Kidney epithelial cell (primary cell): ENCODE measurements at regions not wholly inside any gene's neighbourhood (a gene's known extent, or its start where the extent isn't known, plus 50 kb on each side); places are given as distances from the start of the nearest gene placed in this dataset.

Experiments used
- DNase-seq: peaks from one replicate; pipeline ENCODE4 v3.0.0-alpha.2; 2010; ENCODE audit warnings: low read depth
- H3K27me3 ChIP-seq: 2 replicates; pipeline ENCODE4 v1.6.0; 2011; ENCODE audit warnings: low read length; ENCODE audit not compliant: control insufficient read depth, insufficient read depth
- H3K36me3 ChIP-seq: 2 replicates; pipeline ENCODE4 v1.5.1; 2011; ENCODE audit warnings: low read length; ENCODE audit not compliant: control insufficient read depth, insufficient read depth
- H3K4me3 ChIP-seq: 2 replicates; pipeline ENCODE4 v1.5.1; 2011; ENCODE audit warnings: low read depth, mild to moderate bottlenecking, control low read depth, low read length
- TF ChIP-seq, protein P1 (sequence below): IDR thresholded peaks from 2 replicates; pipeline ENCODE4 v1.5.1; 2011; ENCODE audit warnings: mild to moderate bottlenecking, moderate library complexity, low read length, control low read depth, inconsistent platforms; ENCODE audit not compliant: insufficient read depth, poor library complexity, severe bottlenecking

DNA sequence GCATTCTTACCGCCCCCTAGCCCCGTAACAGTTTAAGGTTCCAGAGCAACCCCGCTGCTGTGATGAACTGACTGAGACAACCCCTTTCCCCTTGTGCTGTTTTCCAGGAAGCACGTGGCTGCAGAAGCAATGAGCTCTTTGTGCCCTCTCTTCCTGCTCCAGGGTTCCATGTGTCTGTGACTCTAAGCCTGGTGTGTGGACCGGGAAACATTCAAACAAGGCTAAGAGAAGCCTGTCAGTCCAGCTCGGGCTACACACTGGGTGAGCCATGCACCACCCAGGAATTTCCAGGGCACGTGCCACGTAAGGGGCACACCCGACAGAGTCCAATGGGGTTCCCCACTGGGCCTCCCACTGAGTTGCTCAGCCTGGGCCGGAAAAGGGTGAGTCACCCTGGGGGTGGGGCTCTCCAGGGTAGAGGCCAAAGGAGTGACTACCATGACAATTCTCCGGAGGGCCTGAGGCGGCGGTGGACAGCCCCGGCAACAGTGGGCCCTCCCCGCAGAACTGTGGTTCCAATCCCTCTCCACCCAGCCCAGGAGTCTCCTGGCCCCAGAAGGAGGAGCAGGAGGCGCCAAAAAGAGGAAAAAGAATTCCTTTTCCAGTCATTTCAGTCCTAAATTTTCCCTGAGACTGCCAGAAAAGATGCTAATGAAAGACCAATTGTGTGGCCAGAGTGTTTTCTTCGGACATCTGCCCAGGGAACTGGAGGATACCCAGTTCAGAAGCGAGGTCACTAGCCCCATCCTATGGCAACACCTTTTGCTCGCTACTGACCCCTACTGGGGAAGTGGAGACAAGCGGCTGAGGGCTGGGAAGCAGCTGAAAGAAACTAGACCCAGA lies 157.8 kb upstream of the SLC1A4 start:
- TF ChIP-seq, protein P1, sequence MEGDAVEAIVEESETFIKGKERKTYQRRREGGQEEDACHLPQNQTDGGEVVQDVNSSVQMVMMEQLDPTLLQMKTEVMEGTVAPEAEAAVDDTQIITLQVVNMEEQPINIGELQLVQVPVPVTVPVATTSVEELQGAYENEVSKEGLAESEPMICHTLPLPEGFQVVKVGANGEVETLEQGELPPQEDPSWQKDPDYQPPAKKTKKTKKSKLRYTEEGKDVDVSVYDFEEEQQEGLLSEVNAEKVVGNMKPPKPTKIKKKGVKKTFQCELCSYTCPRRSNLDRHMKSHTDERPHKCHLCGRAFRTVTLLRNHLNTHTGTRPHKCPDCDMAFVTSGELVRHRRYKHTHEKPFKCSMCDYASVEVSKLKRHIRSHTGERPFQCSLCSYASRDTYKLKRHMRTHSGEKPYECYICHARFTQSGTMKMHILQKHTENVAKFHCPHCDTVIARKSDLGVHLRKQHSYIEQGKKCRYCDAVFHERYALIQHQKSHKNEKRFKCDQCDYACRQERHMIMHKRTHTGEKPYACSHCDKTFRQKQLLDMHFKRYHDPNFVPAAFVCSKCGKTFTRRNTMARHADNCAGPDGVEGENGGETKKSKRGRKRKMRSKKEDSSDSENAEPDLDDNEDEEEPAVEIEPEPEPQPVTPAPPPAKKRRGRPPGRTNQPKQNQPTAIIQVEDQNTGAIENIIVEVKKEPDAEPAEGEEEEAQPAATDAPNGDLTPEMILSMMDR = peak; percentile 91
- DNase-seq = peak; percentile 85
- H3K4me3 ChIP-seq = no peak overlapping the region
- H3K27me3 ChIP-seq = no peaks in the 10 kb centered on the region
- no peaks in the 10 kb centered on the region for H3K36me3 ChIP-seq

GRCh38 chr2:64831977-64832328 lies 157.2 kb upstream of the SLC1A4 start:
- Histone ChIP-seq H3K27me3 (no peaks in the 10 kb centered on the region), H3K36me3 (no peaks in the 10 kb centered on the region), H3K4me3 (no peak overlapping the region)
- TF ChIP-seq, protein P1 = no peak
- DNase-seq = no peak

DNA sequence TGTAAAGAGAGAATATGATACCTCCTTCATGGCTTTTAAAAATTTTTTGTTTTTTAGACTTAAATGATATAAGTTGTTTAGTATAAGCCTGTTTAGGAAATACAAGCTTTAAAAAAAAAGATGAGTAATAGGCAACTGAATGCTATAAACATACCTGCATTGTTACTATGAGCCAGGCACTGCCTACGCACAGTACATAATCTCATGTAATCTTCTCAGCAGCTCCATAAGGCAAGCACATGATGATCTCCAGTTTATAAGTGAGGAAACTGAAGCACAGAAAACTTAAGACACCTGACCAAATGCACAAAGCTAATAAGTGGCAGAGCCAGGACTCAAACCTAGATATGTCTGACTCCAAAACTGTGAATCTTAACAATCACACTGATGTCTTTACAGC lies 156.3 kb upstream of the SLC1A4 start:
- no peak overlapping the region for H3K4me3 ChIP-seq
- no peak for DNase-seq

GRCh38 chr2:64836566-64836965 lies 152.6 kb upstream of the SLC1A4 start:
- Histone ChIP-seq H3K27me3 (no peaks in the 10 kb centered on the region), H3K4me3 (no peak overlapping the region), H3K36me3 (no peaks in the 10 kb centered on the region)
- DNase-seq = no peak
- TF ChIP-seq, protein P1 = no peak

More for the DNA sequence above, 156.3 kb upstream of the SLC1A4 start:
- Histone ChIP-seq H3K27me3 (no peaks in the 10 kb centered on the region), H3K36me3 (no peaks in the 10 kb centered on the region)
- TF ChIP-seq, protein P1 = no peak

DNA sequence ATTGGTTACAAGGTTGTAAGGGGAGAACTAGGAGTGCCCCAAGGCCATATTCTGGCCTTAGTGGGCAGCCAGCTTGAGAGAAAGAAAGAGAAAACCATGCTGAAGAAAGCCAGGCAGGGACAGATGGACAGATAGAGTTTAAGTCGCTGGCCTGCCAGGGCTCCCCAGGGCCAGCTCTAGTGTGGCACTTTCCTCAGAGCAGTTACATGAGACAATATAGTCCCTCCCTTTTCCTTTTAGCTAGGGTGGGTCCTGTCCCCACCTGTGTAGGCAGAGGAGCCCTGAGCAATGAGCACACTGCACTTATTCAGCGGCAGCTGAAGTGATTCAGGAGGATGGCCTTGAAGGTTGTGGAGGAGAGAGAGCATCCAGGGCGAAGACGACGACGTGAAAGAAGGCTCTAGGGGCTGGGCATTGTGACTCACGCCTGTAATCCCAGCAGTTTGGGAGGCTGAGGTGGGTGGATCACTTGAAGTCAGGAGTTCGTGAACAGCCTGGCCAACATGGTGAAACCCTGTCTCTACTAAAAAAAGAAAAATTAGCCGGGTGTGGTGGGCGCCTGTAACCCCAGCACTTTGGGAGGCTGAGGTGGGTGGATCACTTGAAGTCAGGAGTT lies 152.0 kb upstream of the SLC1A4 start:
- DNase-seq = no peak
- Histone ChIP-seq H3K27me3 (no peaks in the 10 kb centered on the region), H3K36me3 (no peaks in the 10 kb centered on the region), H3K4me3 (no peak overlapping the region)
- TF ChIP-seq, protein P1 = no peak
